Mesendoderm (in vitro differentiated cells): ENCODE measurements at regions not wholly inside any gene's neighbourhood (a gene's known extent, or its start where the extent isn't known, plus 50 kb on each side); places are given as distances from the start of the nearest gene placed in this dataset.

ENCODE experiments used
- DNase-seq: peaks from one replicate; pipeline ENCODE4 v3.0.0; 2013
- H2AK5ac ChIP-seq: 2 replicates; pipeline ENCODE4 v1.6.1; 2013; ENCODE audit warnings: low read length, inconsistent platforms
- H2BK120ac ChIP-seq: 2 replicates; pipeline ENCODE4 v1.6.1; 2013; ENCODE audit warnings: low read depth, mild to moderate bottlenecking, low read length, moderate library complexity, mixed read lengths
- H2BK15ac ChIP-seq: replicated peaks from 2 replicates; pipeline ENCODE4 v1.6.1; 2013; ENCODE audit warnings: low read depth, mild to moderate bottlenecking, moderate library complexity
- H2BK5ac ChIP-seq: 2 replicates; pipeline ENCODE4 v1.6.1; 2013; ENCODE audit warnings: low read length, inconsistent platforms
- H3K18ac ChIP-seq: 2 replicates; pipeline ENCODE4 v1.6.1; 2013; ENCODE audit warnings: mild to moderate bottlenecking, low read length, mixed read lengths
- H3K23ac ChIP-seq: one replicate; pipeline ENCODE4 v1.6.1; 2013; ENCODE audit warnings: low read length
- H3K27ac ChIP-seq: 2 replicates; pipeline ENCODE4 v1.5.1; 2013; ENCODE audit warnings: low read depth, mild to moderate bottlenecking, inconsistent platforms, low read length, moderate library complexity
- H3K27me3 ChIP-seq: 2 replicates; pipeline ENCODE4 v1.6.1; 2013; ENCODE audit warnings: low read length, control low read depth, mild to moderate bottlenecking, inconsistent platforms; ENCODE audit not compliant: insufficient read depth, poor library complexity
- H3K36me3 ChIP-seq: 2 replicates; pipeline ENCODE4 v1.6.1; 2013; ENCODE audit warnings: low read length, inconsistent platforms; ENCODE audit not compliant: control insufficient read depth, insufficient read depth
- H3K4ac ChIP-seq: one replicate; pipeline ENCODE4 v1.6.1; 2013; ENCODE audit warnings: low read depth, mild to moderate bottlenecking, low read length, moderate library complexity
- H3K4me1 ChIP-seq: 2 replicates; pipeline ENCODE4 v1.6.1; 2013; ENCODE audit warnings: low read depth, low read length, inconsistent platforms; ENCODE audit not compliant: control insufficient read depth
- H3K4me2 ChIP-seq: 2 replicates; pipeline ENCODE4 v1.6.1; 2013; ENCODE audit warnings: low read length
- H3K4me3 ChIP-seq: 2 replicates; pipeline ENCODE4 v1.5.1; 2013; ENCODE audit warnings: mild to moderate bottlenecking, low read length
- H3K56ac ChIP-seq: one replicate; pipeline ENCODE4 v1.6.1; 2013; ENCODE audit warnings: low read length
- H3K79me1 ChIP-seq: 2 replicates; pipeline ENCODE4 v1.6.1; 2013; ENCODE audit warnings: low read length, inconsistent platforms
- H3K79me2 ChIP-seq: 2 replicates; pipeline ENCODE4 v1.6.1; 2013; ENCODE audit warnings: mild to moderate bottlenecking, low read length; ENCODE audit not compliant: control insufficient read depth, insufficient read depth
- H3K9ac ChIP-seq: 2 replicates; pipeline ENCODE4 v1.6.1; 2013; ENCODE audit warnings: low read length, inconsistent platforms
- H4K5ac ChIP-seq: one replicate; pipeline ENCODE4 v1.6.1; 2013; ENCODE audit warnings: low read length
- H4K8ac ChIP-seq: one replicate; pipeline ENCODE4 v1.6.1; 2013; ENCODE audit warnings: low read depth, mild to moderate bottlenecking, control low read depth, low read length, moderate library complexity
- WGBS: extraction: QIAGEN DNeasy Blood & Tissue Kit; methylation state at CpG from one replicate; pipeline ENCODE4 v1.1.7; 2013; ENCODE audit warnings: low lambda C conversion rate, missing lambda C conversion rate; ENCODE audit not compliant: insufficient coverage; ENCODE audit errors: extremely low coverage; 5-methylcytosine and 5-hydroxymethylcytosine counted together

- Histone ChIP-seq H4K5ac (no peak overlapping the region), H3K4me3 (no peak overlapping the region), H3K36me3 (no peaks in the 10 kb centered on the region), H2BK120ac (no peak overlapping the region), H3K27ac (no peak overlapping the region), H3K79me2 (no peaks in the 10 kb centered on the region), H3K56ac (no peak overlapping the region), H2BK15ac (no peak overlapping the region), H3K18ac (no peak overlapping the region), H2BK5ac (no peak overlapping the region), H3K4me2 (no peak overlapping the region), H4K8ac (no peak overlapping the region), H3K9ac (no peak overlapping the region), H3K79me1 (no peaks in the 10 kb centered on the region), H3K23ac (no peak overlapping the region), H3K4me1 (no peaks in the 10 kb centered on the region), H3K4ac (no peak overlapping the region), H3K27me3 (no peaks in the 10 kb centered on the region), H2AK5ac (no peak overlapping the region)
- no peak for DNase-seq
- no CpG with 5 or more reads among the region's 1 CpG for WGBS
Measured at GRCh38 chr2:225842939-225843338, 443.4 kb downstream of the NYAP2 start.

DNA sequence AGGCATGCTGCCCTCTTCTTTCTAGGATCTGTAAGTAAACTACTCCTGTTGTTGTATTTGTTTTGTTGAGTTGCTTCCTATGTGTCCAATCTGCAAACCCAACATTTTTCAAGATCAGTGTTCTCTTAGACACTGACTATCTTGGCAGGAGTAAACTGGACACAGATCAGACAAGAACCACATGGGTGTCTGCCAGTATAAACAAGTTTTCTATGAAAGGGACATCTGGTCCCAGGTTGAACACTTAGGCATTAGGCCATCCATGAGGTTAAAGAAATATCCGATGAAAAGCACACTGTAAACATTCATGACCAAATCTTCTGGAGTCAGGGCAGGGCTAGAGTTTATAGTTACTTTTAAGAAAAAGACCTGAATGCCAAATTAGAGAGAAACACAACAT, 441.8 kb downstream of the NYAP2 start:
- Histone ChIP-seq H3K4me2 (no peak overlapping the region), H3K79me2 (no peaks in the 10 kb centered on the region), H4K5ac (no peak overlapping the region), H3K27ac (no peak overlapping the region), H3K27me3 (no peaks in the 10 kb centered on the region), H3K56ac (no peak overlapping the region), H3K79me1 (no peaks in the 10 kb centered on the region), H3K18ac (no peak overlapping the region), H3K23ac (no peak overlapping the region), H2BK15ac (no peak overlapping the region), H4K8ac (no peak overlapping the region), H3K9ac (no peak overlapping the region), H3K4me1 (no peaks in the 10 kb centered on the region), H2BK5ac (no peak overlapping the region), H3K4ac (no peak overlapping the region), H3K4me3 (no peak overlapping the region), H2BK120ac (no peak overlapping the region), H3K36me3 (no peaks in the 10 kb centered on the region), H2AK5ac (no peak overlapping the region)
- no peak for DNase-seq
- WGBS, result no CpG with 5 or more reads among the region's 1 CpG

- H2BK5ac ChIP-seq, result no peak overlapping the region
- no peak overlapping the region for H2BK15ac ChIP-seq
- H3K4me1 ChIP-seq, result no peaks in the 10 kb centered on the region
- H3K18ac ChIP-seq, result no peak overlapping the region
- H3K36me3 ChIP-seq, result no peaks in the 10 kb centered on the region
- H3K27me3 ChIP-seq, result no peaks in the 10 kb centered on the region
- no peak overlapping the region for H2BK120ac ChIP-seq
- no peak overlapping the region for H4K5ac ChIP-seq
- H3K56ac ChIP-seq, result no peak overlapping the region
- H3K79me2 ChIP-seq, result no peaks in the 10 kb centered on the region
- H3K79me1 ChIP-seq, result no peaks in the 10 kb centered on the region
- no peak overlapping the region for H4K8ac ChIP-seq
- no peak overlapping the region for H3K4ac ChIP-seq
- no peak overlapping the region for H3K9ac ChIP-seq
- WGBS, result no CpG with 5 or more reads among the region's 1 CpG
- no peak overlapping the region for H3K4me2 ChIP-seq
- no peak overlapping the region for H3K23ac ChIP-seq
- no peak overlapping the region for H2AK5ac ChIP-seq
- DNase-seq, result no peak
- no peak overlapping the region for H3K4me3 ChIP-seq
- H3K27ac ChIP-seq, result no peak overlapping the region
Measured at GRCh38 chr2:225837328-225837727, 437.8 kb downstream of the NYAP2 start.

GRCh38 chr2:225824748-225825449, 425.4 kb downstream of the NYAP2 start:
- no peaks in the 10 kb centered on the region for H3K79me1 ChIP-seq
- H3K4me2 ChIP-seq, result no peak overlapping the region
- H4K5ac ChIP-seq, result no peak overlapping the region
- DNase-seq, result peak; percentile 61
- no peak overlapping the region for H3K9ac ChIP-seq
- no peak overlapping the region for H3K56ac ChIP-seq
- H3K4ac ChIP-seq, result no peak overlapping the region
- H3K27me3 ChIP-seq, result no peaks in the 10 kb centered on the region
- no peak overlapping the region for H3K4me3 ChIP-seq
- no peak overlapping the region for H2BK5ac ChIP-seq
- H2BK15ac ChIP-seq, result no peak overlapping the region
- H3K79me2 ChIP-seq, result no peaks in the 10 kb centered on the region
- no peaks in the 10 kb centered on the region for H3K4me1 ChIP-seq
- H4K8ac ChIP-seq, result no peak overlapping the region
- H3K27ac ChIP-seq, result no peak overlapping the region
- no CpG with 5 or more reads among the region's 11 CpGs for WGBS
- no peak overlapping the region for H2BK120ac ChIP-seq
- H3K36me3 ChIP-seq, result no peaks in the 10 kb centered on the region
- no peak overlapping the region for H3K18ac ChIP-seq
- no peak overlapping the region for H3K23ac ChIP-seq
- no peak overlapping the region for H2AK5ac ChIP-seq

DNA sequence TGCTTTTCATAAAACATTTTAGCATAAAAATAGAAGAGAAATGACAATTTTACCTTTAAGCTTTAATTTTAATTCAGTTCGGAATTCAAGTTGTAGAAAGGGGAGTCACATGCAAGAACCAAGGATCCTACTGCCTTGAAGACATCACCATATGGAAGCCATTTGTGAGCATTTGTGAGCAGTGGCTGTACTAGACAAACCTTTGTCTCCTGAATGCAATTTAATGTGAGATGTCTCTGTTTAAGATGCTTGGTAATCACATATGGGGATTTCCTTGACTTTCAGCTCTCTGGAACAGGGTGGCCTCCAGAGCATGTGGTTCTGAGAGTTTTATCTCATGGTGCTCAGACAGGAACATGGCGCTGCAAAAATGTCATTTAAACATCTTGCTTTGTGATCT, 421.8 kb downstream of the NYAP2 start:
- H3K4me2 ChIP-seq, result no peak overlapping the region
- no peaks in the 10 kb centered on the region for H3K4me1 ChIP-seq
- H3K56ac ChIP-seq, result no peak overlapping the region
- no peaks in the 10 kb centered on the region for H3K79me2 ChIP-seq
- H2BK5ac ChIP-seq, result no peak overlapping the region
- H3K18ac ChIP-seq, result no peak overlapping the region
- H3K4ac ChIP-seq, result no peak overlapping the region
- no CpG with 5 or more reads among the region's 2 CpGs for WGBS
- H3K23ac ChIP-seq, result no peak overlapping the region
- H3K9ac ChIP-seq, result no peak overlapping the region
- no peak overlapping the region for H4K8ac ChIP-seq
- no peak overlapping the region for H2BK120ac ChIP-seq
- H3K4me3 ChIP-seq, result no peak overlapping the region
- no peak overlapping the region for H4K5ac ChIP-seq
- DNase-seq, result no peak
- H2AK5ac ChIP-seq, result no peak overlapping the region
- H2BK15ac ChIP-seq, result no peak overlapping the region
- H3K27me3 ChIP-seq, result no peaks in the 10 kb centered on the region
- H3K36me3 ChIP-seq, result no peaks in the 10 kb centered on the region
- H3K79me1 ChIP-seq, result no peaks in the 10 kb centered on the region
- H3K27ac ChIP-seq, result no peak overlapping the region

DNA sequence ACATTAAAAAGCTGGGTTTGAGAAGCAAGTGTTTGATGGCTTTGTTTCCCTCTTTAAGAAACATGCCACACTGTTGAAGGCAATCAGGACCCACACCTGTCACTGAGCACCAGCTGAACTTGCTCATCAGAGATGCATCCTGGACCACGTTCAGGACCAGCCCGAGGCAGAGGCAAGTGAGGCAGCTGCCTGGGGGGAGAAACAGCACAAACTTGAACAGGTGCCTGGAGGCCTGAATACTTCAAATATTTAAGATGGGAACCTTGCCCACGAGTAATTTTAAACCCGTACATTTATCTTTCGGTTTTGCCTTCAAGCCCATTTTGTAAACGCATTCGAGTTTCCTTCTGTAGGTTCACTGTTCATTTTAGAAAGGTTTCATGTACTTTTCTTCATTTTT, 421.3 kb downstream of the NYAP2 start:
- Histone ChIP-seq H3K79me2 (no peaks in the 10 kb centered on the region), H2BK15ac (no peak overlapping the region), H3K36me3 (no peaks in the 10 kb centered on the region), H2AK5ac (no peak overlapping the region), H4K5ac (no peak overlapping the region), H4K8ac (no peak overlapping the region), H3K79me1 (no peaks in the 10 kb centered on the region), H3K4me2 (no peak overlapping the region), H3K4ac (no peak overlapping the region), H3K56ac (no peak overlapping the region), H3K4me3 (no peak overlapping the region), H3K27ac (no peak overlapping the region), H3K9ac (no peak overlapping the region), H3K27me3 (no peaks in the 10 kb centered on the region), H3K23ac (no peak overlapping the region), H2BK120ac (no peak overlapping the region), H3K4me1 (no peaks in the 10 kb centered on the region), H2BK5ac (no peak overlapping the region), H3K18ac (no peak overlapping the region)
- no CpG with 5 or more reads among the region's 7 CpGs for WGBS
- no peak for DNase-seq
